ENCODE measurements at regions not wholly inside any gene's neighbourhood (a gene's known extent, or its start where the extent isn't known, plus 50 kb on each side); places are given as distances from the start of the nearest gene placed in this dataset.

- no peak overlapping the region for H2AFZ ChIP-seq (ENCODE audit: low read length)
- no peak overlapping the region for H3K4me2 ChIP-seq (ENCODE audit: insufficient read depth, low read length)
- no peaks in the 10 kb centered on the region for H3K27me3 ChIP-seq (ENCODE audit: insufficient read depth, low read length)
- H3K79me2 ChIP-seq (ENCODE audit: insufficient read depth, low read length) = no peaks in the 10 kb centered on the region
- H3K36me3 ChIP-seq (ENCODE audit: insufficient read depth, low read length) = no peaks in the 10 kb centered on the region
- no peaks in the 10 kb centered on the region for H4K20me1 ChIP-seq (ENCODE audit: insufficient read depth, low read length)
- DNase-seq (ENCODE audit: insufficient read length, low spot score, missing footprints) = no peak
- H3K4me1 ChIP-seq (ENCODE audit: insufficient read depth, low read length) = no peaks in the 10 kb centered on the region
- no peak overlapping the region for H3K27ac ChIP-seq (ENCODE audit: low read depth, low read length)
- no peaks in the 10 kb centered on the region for H3K9me3 ChIP-seq (ENCODE audit: low read depth, low read length)
- no peak overlapping the region for H3K4me3 ChIP-seq (ENCODE audit: insufficient read depth, low read length)
- TF ChIP-seq CTCF (IDR thresholded peaks at IDR 0.05; ENCODE audit: extremely low read depth, low read depth, low read length) = no peak
These were observed 65.1 kb downstream of the SPRY4 start for GRCh38 chr5:142259758-142260157.

GRCh38 chr5:142255831-142256230 lies 69.0 kb downstream of the SPRY4 start:
- H3K4me2 ChIP-seq (ENCODE audit: insufficient read depth, low read length) = no peak overlapping the region
- no peak overlapping the region for H3K27ac ChIP-seq (ENCODE audit: low read depth, low read length)
- DNase-seq (ENCODE audit: insufficient read length, low spot score, missing footprints) = no peak
- no peaks in the 10 kb centered on the region for H3K9me3 ChIP-seq (ENCODE audit: low read depth, low read length)
- TF ChIP-seq CTCF (IDR thresholded peaks at IDR 0.05; ENCODE audit: extremely low read depth, low read depth, low read length) = no peak
- H4K20me1 ChIP-seq (ENCODE audit: insufficient read depth, low read length) = no peaks in the 10 kb centered on the region
- H3K4me1 ChIP-seq (ENCODE audit: insufficient read depth, low read length) = peaks cover 11% of the 10 kb centered on the region
- H3K79me2 ChIP-seq (ENCODE audit: insufficient read depth, low read length) = no peaks in the 10 kb centered on the region
- no peak overlapping the region for H3K4me3 ChIP-seq (ENCODE audit: insufficient read depth, low read length)
- H2AFZ ChIP-seq (ENCODE audit: low read length) = no peak overlapping the region
- no peaks in the 10 kb centered on the region for H3K27me3 ChIP-seq (ENCODE audit: insufficient read depth, low read length)
- H3K36me3 ChIP-seq (ENCODE audit: insufficient read depth, low read length) = no peaks in the 10 kb centered on the region

GRCh38 chr5:142254431-142254830 lies 70.4 kb downstream of the SPRY4 start:
- Histone ChIP-seq H3K27ac (ENCODE audit: low read depth, low read length) (peak overlapping the region; percentile 63), H2AFZ (ENCODE audit: low read length) (peak overlapping the region; percentile 80), H3K4me2 (ENCODE audit: insufficient read depth, low read length) (peak overlapping the region; percentile 34), H4K20me1 (ENCODE audit: insufficient read depth, low read length) (no peaks in the 10 kb centered on the region), H3K9me3 (ENCODE audit: low read depth, low read length) (no peaks in the 10 kb centered on the region), H3K27me3 (ENCODE audit: insufficient read depth, low read length) (no peaks in the 10 kb centered on the region), H3K4me1 (ENCODE audit: insufficient read depth, low read length) (peaks cover 11% of the 10 kb centered on the region), H3K4me3 (ENCODE audit: insufficient read depth, low read length) (no peak overlapping the region), H3K36me3 (ENCODE audit: insufficient read depth, low read length) (no peaks in the 10 kb centered on the region), H3K79me2 (ENCODE audit: insufficient read depth, low read length) (no peaks in the 10 kb centered on the region)
- no peak for TF ChIP-seq CTCF (IDR thresholded peaks at IDR 0.05; ENCODE audit: extremely low read depth, low read depth, low read length)
- no peak for DNase-seq (ENCODE audit: insufficient read length, low spot score, missing footprints)

- no peaks in the 10 kb centered on the region for H3K79me2 ChIP-seq (ENCODE audit: insufficient read depth, low read length)
- peak overlapping the region; percentile 34 for H3K4me2 ChIP-seq (ENCODE audit: insufficient read depth, low read length)
- no peaks in the 10 kb centered on the region for H3K27me3 ChIP-seq (ENCODE audit: insufficient read depth, low read length)
- DNase-seq (ENCODE audit: insufficient read length, low spot score, missing footprints) = no peak
- TF ChIP-seq CTCF (IDR thresholded peaks at IDR 0.05; ENCODE audit: extremely low read depth, low read depth, low read length) = no peak
- no peaks in the 10 kb centered on the region for H4K20me1 ChIP-seq (ENCODE audit: insufficient read depth, low read length)
- H2AFZ ChIP-seq (ENCODE audit: low read length) = peak overlapping the region; percentile 80
- H3K9me3 ChIP-seq (ENCODE audit: low read depth, low read length) = no peaks in the 10 kb centered on the region
- peak overlapping the region; percentile 63 for H3K27ac ChIP-seq (ENCODE audit: low read depth, low read length)
- no peaks in the 10 kb centered on the region for H3K36me3 ChIP-seq (ENCODE audit: insufficient read depth, low read length)
- H3K4me3 ChIP-seq (ENCODE audit: insufficient read depth, low read length) = no peak overlapping the region
- peaks cover 15% of the 10 kb centered on the region for H3K4me1 ChIP-seq (ENCODE audit: insufficient read depth, low read length)
These were observed 70.9 kb downstream of the SPRY4 start for GRCh38 chr5:142253938-142254337.
